Mesothelial cell of epicardium (in vitro differentiated cells): ENCODE measurements at regions not wholly inside any gene's neighbourhood (a gene's known extent, or its start where the extent isn't known, plus 50 kb on each side); places are given as distances from the start of the nearest gene placed in this dataset.
"Not testable (repeated sequence)": the region's sequence is repeated elsewhere in the genome, so short reads cannot be mapped to it uniquely, and the experiment has no call there.

ENCODE experiments used
- DNase-seq, 2 experiments: peaks; one replicate each; pipeline ENCODE4 v3.0.0; 2021; ENCODE audit warnings: low spot score in 2 of 2; ENCODE audit not compliant: unreplicated experiment in 2 of 2
- H3K27ac Mint-ChIP-seq: 2 replicates; pipeline ENCODE4 v1.8.0; 2021; ENCODE audit warnings: mixed read lengths
- H3K27me3 Mint-ChIP-seq: 2 replicates; pipeline ENCODE4 v1.8.0; 2021; ENCODE audit warnings: low read depth, mixed read lengths
- H3K36me3 Mint-ChIP-seq: 2 replicates; pipeline ENCODE4 v1.8.0; 2021; ENCODE audit warnings: mixed read lengths
- H3K4me1 Mint-ChIP-seq: 2 replicates; pipeline ENCODE4 v1.8.0; 2021; ENCODE audit warnings: mixed read lengths
- H3K4me3 Mint-ChIP-seq: 2 replicates; pipeline ENCODE4 v1.8.0; 2021; ENCODE audit warnings: mild to moderate bottlenecking, moderate library complexity, mixed read lengths
- H3K9me3 Mint-ChIP-seq: 2 replicates; pipeline ENCODE4 v1.8.0; 2021; ENCODE audit warnings: mixed read lengths
- TF ChIP-seq, protein P1 (sequence below): fragments of 200-600 bp; sonication (generic); IDR thresholded peaks from one replicate; pipeline ENCODE4 v1.5.0; 2021; ENCODE audit warnings: antibody characterized with exemption; ENCODE audit not compliant: unreplicated experiment

DNA sequence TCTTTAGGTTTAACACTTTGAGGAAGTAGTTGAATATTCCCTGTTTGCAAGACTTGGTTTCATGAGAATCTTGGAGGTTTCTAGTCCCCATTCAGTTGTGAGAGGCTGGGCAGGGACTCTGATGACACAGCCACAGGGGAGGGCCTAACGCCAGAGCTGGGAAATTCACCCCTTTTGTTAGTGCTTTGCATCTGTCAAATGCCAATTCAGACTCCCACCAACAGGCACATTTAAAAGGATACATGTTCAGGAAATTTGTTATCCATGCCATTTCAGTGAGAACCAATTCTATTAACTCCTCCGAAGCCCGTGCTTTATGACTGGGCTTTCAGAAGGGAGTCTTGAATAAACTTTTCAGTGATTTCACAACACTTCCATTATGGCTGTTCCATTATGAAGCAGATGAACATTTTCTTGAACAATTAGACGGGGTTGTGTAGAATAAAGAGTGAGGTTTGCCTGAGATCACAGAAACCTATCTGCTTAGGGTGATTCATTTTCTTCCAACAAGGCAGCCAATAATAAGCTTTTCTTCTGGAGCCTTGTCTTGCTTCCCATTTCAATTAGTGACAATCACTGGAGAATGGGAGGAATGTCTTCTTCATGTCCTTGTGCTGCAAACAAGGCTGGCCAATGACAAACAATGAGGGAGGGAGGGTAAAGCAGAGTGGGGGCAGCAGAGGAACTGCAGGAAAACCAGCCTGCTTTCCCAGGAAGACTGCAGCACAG, 90.6 kb downstream of the SOX14 start:
- TF ChIP-seq, protein P1, sequence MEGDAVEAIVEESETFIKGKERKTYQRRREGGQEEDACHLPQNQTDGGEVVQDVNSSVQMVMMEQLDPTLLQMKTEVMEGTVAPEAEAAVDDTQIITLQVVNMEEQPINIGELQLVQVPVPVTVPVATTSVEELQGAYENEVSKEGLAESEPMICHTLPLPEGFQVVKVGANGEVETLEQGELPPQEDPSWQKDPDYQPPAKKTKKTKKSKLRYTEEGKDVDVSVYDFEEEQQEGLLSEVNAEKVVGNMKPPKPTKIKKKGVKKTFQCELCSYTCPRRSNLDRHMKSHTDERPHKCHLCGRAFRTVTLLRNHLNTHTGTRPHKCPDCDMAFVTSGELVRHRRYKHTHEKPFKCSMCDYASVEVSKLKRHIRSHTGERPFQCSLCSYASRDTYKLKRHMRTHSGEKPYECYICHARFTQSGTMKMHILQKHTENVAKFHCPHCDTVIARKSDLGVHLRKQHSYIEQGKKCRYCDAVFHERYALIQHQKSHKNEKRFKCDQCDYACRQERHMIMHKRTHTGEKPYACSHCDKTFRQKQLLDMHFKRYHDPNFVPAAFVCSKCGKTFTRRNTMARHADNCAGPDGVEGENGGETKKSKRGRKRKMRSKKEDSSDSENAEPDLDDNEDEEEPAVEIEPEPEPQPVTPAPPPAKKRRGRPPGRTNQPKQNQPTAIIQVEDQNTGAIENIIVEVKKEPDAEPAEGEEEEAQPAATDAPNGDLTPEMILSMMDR, result no peak
- H3K9me3 Mint-ChIP-seq, result no peaks in the 10 kb centered on the region
- DNase-seq, result no peak
- H3K27ac Mint-ChIP-seq, result no peak overlapping the region
- H3K4me3 Mint-ChIP-seq, result no peak overlapping the region
- peaks cover 31% of the 10 kb centered on the region for H3K27me3 Mint-ChIP-seq
- no peaks in the 10 kb centered on the region for H3K36me3 Mint-ChIP-seq
- no peaks in the 10 kb centered on the region for H3K4me1 Mint-ChIP-seq

DNA sequence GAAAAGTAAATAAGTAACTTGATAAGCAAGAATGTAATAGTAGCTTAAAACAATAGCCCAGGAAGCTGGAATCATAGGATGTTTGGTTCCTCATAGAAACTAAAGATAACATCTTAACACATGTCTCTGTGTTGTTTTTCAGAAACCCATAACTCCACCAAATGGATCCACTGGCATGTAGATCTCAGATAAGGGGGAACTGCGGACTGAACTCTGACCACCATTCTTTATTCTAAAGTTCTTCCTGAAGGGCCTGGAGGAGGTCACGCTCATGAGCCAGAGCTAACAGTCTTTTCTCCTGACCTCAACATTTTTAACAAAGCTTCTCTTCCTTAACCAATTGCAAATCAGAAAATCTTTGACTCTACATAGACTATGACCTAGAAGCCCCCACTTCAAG, 101.9 kb downstream of the SOX14 start:
- no peak for DNase-seq
- H3K36me3 Mint-ChIP-seq, result no peaks in the 10 kb centered on the region
- H3K27ac Mint-ChIP-seq, result no peak overlapping the region
- H3K27me3 Mint-ChIP-seq, result peaks cover 2% of the 10 kb centered on the region
- no peak overlapping the region for H3K4me3 Mint-ChIP-seq
- H3K4me1 Mint-ChIP-seq, result no peaks in the 10 kb centered on the region
- H3K9me3 Mint-ChIP-seq, result peaks cover 31% of the 10 kb centered on the region
- TF ChIP-seq, protein P1, result no peak

DNA sequence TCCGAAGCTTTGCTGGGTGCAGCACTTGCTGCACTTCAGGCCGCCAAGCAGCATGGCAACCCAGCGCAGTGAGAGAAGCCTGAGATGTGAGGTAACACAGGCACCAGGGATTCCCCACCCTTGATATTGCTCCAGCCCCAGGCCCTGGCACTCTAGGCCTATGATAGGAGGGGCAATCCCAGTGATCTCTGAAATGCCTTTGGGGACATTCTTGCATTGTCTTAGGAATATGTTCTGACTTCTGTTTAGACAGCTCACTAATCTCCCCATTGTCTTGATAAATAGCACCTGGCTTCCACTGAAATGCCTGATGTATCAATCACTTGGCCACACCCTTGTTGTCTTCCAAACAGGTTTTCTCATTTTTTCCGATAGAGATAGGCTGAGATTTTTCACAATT, 102.8 kb downstream of the SOX14 start:
- Mint-ChIP-seq H3K9me3 (peaks cover 40% of the 10 kb centered on the region), H3K27me3 (peaks cover 2% of the 10 kb centered on the region), H3K4me1 (no peaks in the 10 kb centered on the region), H3K27ac (no peak overlapping the region), H3K36me3 (no peaks in the 10 kb centered on the region), H3K4me3 (no peak overlapping the region)
- no peak for DNase-seq
- TF ChIP-seq, protein P1, result no peak

DNA sequence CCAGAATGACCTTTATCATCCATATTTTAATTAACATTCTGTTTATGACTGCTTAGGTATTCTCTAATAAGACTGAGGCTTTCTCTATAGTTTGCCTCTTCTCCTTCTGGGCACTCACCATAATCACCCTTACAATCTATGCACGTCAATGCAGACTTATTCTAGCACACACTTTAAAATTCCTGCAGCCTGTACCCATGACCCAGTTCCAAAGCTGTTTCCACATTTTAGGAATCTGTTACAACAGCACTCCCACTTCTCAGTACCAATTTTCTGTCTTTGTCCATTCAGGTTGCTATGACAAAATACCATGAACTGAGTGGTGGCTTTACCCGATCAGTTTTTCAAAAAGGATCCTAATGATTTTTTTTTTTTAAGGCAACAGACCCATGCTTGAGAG, 103.5 kb downstream of the SOX14 start:
- Mint-ChIP-seq H3K9me3 (peaks cover 44% of the 10 kb centered on the region), H3K4me1 (no peaks in the 10 kb centered on the region), H3K27ac (no peak overlapping the region), H3K36me3 (no peaks in the 10 kb centered on the region), H3K4me3 (no peak overlapping the region), H3K27me3 (peaks cover 2% of the 10 kb centered on the region)
- no peak for DNase-seq
- TF ChIP-seq, protein P1, result no peak

DNA sequence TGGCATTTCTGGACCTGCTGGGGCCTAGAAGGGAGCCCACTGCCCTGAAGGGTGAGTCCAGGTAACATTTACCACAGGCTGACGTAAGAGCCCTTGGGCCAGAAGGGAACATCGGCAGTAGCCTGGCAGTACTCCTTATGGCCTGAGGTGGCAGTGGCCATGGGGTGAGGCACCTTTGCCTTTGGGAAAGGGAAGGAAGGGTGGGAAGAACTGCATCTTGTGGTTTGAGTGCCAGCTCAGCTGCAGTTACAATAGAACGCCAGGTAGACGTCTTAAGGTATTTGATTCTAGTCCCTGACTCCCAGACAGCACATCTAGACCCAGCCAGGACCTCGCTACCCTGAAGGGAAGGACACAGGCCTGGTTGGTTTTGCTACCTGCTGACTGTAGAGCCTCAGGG, 104.9 kb downstream of the SOX14 start:
- Mint-ChIP-seq H3K4me1 (no peaks in the 10 kb centered on the region), H3K9me3 (peaks cover 53% of the 10 kb centered on the region), H3K4me3 (no peak overlapping the region), H3K27ac (no peak overlapping the region), H3K27me3 (no peaks in the 10 kb centered on the region), H3K36me3 (no peaks in the 10 kb centered on the region)
- TF ChIP-seq, protein P1, result no peak
- no peak for DNase-seq

DNA sequence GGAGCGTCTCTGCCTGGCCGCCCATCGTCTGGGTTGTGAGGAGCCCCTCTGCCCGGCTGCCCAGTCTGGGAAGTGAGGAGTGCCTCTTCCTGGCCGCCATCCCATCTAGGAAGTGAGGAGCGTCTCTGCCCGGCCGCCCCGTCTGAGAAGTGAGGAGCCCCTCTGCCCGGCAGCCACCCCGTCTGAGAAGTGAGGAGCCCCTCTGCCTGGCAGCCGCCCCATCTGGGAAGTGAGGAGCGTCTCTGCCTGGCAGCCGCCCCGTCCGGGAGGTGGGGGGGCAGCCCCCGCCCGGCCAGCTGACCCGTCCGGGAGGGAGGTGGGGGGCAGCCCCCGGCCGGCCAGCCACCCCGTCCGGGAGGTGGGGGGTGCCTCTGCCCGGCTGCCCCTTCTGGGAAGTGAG, 108.5 kb downstream of the SOX14 start:
- not testable (repeated sequence) for H3K27ac Mint-ChIP-seq, H3K27me3 Mint-ChIP-seq, H3K36me3 Mint-ChIP-seq, H3K4me3 Mint-ChIP-seq, H3K4me1 Mint-ChIP-seq, DNase-seq
- H3K9me3 Mint-ChIP-seq, result peaks cover 73% of the 10 kb centered on the region

DNA sequence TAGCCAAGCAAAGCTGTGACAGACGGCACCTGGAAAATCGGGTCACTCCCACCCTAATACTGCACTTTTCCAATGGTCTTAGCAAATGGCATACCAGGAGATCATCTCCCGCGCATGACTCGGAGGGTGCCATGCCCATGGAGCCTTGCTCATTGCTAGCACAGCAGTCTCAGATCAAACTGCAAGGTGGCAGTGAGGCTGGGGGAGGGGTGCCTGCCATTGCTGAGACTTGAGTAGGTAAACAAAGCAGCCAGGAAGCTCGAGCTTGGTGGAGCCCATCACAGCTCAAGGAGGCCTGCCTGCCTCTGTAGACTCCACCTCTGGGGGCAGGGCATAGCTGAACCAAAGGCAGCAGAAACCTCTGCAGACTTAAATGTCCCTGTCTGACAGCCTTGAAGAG, 113.1 kb upstream of the CLDN18 start:
- DNase-seq, H3K36me3 Mint-ChIP-seq, H3K27me3 Mint-ChIP-seq, H3K9me3 Mint-ChIP-seq, H3K4me3 Mint-ChIP-seq, H3K27ac Mint-ChIP-seq, H3K4me1 Mint-ChIP-seq: not testable (repeated sequence)
